NB4 (cell line): ENCODE measurements at regions not wholly inside any gene's neighbourhood (a gene's known extent, or its start where the extent isn't known, plus 50 kb on each side); places are given as distances from the start of the nearest gene placed in this dataset.

Source experiments
- DNase-seq: peaks from one replicate; pipeline ENCODE4 v3.0.0; 2010; ENCODE audit warnings: low read depth
- H3K4me3 ChIP-seq: one replicate; pipeline ENCODE4 v1.5.1; 2011; ENCODE audit warnings: mild to moderate bottlenecking, low read depth, low read length, moderate library complexity
- MYC ChIP-seq: IDR thresholded peaks from 2 replicates; pipeline ENCODE4 v1.6.1; 2011; ENCODE audit warnings: low read depth, low read length
- POLR2A ChIP-seq: IDR thresholded peaks from 2 replicates; pipeline ENCODE4 v1.6.1; 2011; ENCODE audit warnings: mild to moderate bottlenecking; ENCODE audit not compliant: insufficient read length; ENCODE audit errors: extremely low read depth
- TF ChIP-seq, protein P1 (sequence below): IDR thresholded peaks from one replicate; pipeline ENCODE4 v1.5.1; 2012; ENCODE audit warnings: low read depth, low read length
- TF ChIP-seq, protein P2 (sequence below): IDR thresholded peaks from 2 replicates; pipeline ENCODE4 v1.6.1; 2011; ENCODE audit warnings: low read depth, low read length

DNA sequence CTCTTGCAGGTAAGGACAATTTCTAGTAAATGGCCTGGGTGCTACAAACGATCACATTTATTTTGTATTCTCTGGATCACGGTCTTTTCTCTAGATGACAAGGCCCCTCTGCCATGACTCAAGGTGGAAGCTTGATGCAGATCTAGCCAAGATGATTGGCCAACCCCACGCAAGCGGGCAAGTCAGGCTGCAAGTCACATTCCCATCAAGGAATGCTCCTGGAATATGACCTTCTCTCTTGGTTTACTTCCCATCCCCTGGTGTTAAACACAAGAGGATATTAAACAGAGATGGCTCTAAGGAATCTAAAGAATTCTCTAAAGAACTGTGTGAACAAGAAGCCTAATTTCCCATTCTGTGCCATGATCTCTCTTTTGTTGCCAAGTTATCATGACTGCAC, 97.3 kb upstream of the SERPINE2 start:
- DNase-seq, result no peak
- TF ChIP-seq POLR2A (no peak), MYC (no peak)
- TF ChIP-seq, protein P1, sequence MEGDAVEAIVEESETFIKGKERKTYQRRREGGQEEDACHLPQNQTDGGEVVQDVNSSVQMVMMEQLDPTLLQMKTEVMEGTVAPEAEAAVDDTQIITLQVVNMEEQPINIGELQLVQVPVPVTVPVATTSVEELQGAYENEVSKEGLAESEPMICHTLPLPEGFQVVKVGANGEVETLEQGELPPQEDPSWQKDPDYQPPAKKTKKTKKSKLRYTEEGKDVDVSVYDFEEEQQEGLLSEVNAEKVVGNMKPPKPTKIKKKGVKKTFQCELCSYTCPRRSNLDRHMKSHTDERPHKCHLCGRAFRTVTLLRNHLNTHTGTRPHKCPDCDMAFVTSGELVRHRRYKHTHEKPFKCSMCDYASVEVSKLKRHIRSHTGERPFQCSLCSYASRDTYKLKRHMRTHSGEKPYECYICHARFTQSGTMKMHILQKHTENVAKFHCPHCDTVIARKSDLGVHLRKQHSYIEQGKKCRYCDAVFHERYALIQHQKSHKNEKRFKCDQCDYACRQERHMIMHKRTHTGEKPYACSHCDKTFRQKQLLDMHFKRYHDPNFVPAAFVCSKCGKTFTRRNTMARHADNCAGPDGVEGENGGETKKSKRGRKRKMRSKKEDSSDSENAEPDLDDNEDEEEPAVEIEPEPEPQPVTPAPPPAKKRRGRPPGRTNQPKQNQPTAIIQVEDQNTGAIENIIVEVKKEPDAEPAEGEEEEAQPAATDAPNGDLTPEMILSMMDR, result no peak
- TF ChIP-seq, protein P2, sequence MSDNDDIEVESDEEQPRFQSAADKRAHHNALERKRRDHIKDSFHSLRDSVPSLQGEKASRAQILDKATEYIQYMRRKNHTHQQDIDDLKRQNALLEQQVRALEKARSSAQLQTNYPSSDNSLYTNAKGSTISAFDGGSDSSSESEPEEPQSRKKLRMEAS, result no peak
- no peak overlapping the region for H3K4me3 ChIP-seq

DNA sequence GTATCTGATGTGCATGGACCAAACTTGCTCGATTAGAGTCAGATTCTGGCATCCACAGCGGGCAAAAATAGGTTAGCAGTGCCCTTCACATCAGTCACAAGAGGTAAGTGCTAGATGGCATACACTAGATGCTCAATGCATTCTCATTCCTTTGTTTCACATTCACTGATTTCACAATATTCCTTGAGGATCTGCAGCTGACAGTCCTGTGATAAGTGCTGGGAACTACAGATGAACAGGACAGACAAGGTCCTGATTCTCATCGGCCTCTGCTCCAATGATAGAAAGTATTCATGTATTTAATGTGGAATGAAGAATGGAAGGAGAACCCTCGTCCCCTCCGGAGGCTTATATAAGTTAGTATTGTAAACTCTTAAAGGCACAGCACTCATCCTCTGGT, 96.8 kb upstream of the SERPINE2 start:
- no peak for DNase-seq
- no peak for TF ChIP-seq MYC
- TF ChIP-seq POLR2A, result no peak
- TF ChIP-seq, protein P2, result no peak
- TF ChIP-seq, protein P1, result no peak

DNA sequence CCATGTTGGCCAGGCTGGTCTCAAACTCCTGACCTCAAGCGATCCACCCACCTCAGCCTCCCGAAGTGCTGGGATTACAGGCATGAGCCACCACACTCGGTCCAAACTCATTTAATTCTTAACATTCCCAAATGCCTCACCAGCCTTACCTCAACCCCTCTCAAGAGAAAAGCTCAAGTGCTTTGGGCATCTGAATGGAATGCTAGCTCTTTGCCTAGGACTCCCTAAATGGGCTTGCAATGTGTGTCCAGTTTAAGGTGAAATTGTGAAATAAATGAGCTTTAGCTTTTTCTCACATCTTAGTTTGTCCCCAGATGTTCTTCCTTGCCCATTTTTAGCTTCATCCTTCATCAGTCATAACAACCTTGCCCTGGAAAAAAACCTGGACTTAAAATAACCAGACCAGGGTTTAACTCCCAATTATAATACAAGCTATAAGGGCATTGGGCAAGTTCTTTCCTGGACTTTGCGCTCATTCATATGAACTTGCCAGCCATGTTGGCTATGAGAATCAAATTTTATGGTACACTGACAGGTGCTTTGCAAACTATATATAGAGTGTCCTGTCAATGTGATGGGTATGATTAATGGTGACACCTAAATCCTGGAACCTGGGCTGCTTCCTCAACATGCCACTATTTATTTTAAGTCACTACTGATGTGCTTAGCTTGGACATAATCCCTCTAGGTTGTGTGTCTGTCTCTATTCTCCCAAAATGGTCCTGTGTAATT, 95.1 kb upstream of the SERPINE2 start:
- TF ChIP-seq POLR2A (no peak), MYC (no peak)
- TF ChIP-seq, protein P2, result no peak
- TF ChIP-seq, protein P1, result no peak
- H3K4me3 ChIP-seq, result no peak overlapping the region
- DNase-seq, result no peak

More for the DNA sequence above, 96.8 kb upstream of the SERPINE2 start:
- no peak overlapping the region for H3K4me3 ChIP-seq

DNA sequence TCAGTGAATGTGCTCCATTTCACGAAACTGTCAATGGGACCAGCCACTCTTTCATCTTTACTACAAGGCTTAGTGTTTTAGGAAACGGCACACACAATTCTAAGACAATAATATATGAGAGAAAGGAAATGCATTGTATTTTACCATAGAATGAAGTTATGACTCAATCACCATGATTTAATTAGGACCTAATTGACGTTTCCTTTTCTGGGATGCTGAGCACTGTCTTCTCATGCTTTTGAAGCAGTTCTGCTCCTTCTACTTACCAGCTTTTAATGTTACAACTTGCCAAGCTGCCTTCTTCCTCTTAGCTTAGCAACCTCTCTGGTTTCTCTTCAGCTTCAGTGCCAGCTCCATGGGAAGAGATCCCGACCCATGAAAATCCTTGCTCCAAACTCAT, 94.3 kb upstream of the SERPINE2 start:
- no peak for TF ChIP-seq POLR2A
- TF ChIP-seq, protein P1, result no peak
- no peak for DNase-seq

DNA sequence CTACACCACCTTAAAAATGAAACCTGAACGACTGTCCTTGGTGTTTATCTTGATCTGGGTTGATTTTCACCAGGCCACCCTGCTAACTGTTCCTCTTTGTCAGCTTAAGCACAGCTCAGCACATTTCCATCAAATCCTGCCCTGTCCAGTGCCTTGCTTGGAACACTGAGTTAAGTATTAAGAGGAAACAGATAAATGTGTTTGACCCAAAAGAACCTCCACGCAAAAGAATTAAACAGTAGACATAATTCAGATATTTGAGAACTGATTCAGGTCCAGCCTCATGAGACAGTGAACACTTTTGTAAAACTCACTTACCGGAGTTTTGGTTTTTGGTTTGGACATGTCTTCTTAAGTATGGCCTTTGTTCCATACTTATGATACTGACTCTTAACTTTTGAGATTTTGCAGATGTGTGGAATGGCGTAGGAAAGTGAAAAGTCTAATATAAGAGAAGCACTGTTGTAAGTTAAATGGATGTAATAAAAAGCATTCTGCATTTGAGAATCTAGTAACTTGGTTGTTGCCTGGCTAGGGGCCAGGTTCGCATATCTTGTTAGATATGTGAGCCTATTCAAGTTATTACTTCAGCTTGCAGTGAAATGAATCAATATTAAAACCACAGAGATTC, 88.9 kb upstream of the SERPINE2 start:
- no peak for DNase-seq
- no peak overlapping the region for H3K4me3 ChIP-seq
- TF ChIP-seq, protein P1, result no peak
- TF ChIP-seq POLR2A, result no peak
- TF ChIP-seq, protein P2, result no peak
- no peak for TF ChIP-seq MYC

More for the DNA sequence above, 94.3 kb upstream of the SERPINE2 start:
- no peak overlapping the region for H3K4me3 ChIP-seq

DNA sequence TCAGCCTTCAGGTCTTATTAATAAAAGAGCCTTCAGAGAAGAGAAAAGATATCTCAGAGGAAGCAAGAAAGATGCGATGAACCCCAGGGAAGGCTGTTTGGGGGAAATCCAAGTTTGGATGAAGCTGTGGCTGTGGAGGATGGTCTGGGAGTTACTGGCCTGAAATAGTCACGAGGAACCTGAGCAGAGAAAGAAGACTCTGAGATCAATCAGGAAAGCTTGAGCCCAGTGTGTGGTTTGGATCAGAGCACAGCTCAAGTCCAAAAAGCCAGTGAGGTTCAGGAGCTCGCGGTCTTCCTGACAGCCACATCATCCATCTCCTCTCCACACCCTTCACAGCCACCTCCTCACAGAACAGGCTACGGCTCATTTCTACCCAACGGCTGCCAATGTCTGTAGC, 87.4 kb upstream of the SERPINE2 start:
- no peak overlapping the region for H3K4me3 ChIP-seq
- DNase-seq, result no peak

More for the DNA sequence above, 87.4 kb upstream of the SERPINE2 start:
- TF ChIP-seq MYC (no peak), POLR2A (no peak)
- TF ChIP-seq, protein P2, result no peak
- TF ChIP-seq, protein P1, result no peak
